Activated naive CD8-positive, alpha-beta T cell treated with anti-CD3 and anti-CD28 coated beads for 36 hours (primary cell): ENCODE measurements at regions not wholly inside any gene's neighbourhood (a gene's known extent, or its start where the extent isn't known, plus 50 kb on each side); places are given as distances from the start of the nearest gene placed in this dataset.
"Not testable (repeated sequence)": the region's sequence is repeated elsewhere in the genome, so short reads cannot be mapped to it uniquely, and the experiment has no call there.

Source experiments
- DNase-seq: peaks from one replicate; pipeline ENCODE4 v3.0.0; 2021
- H3K27ac Mint-ChIP-seq: one replicate; pipeline ENCODE4 v1.8.0; 2022; ENCODE audit warnings: mild to moderate bottlenecking, moderate library complexity, mixed read lengths
- H3K27me3 Mint-ChIP-seq: one replicate; pipeline ENCODE4 v1.8.0; 2022; ENCODE audit warnings: mild to moderate bottlenecking, mixed read lengths
- H3K36me3 Mint-ChIP-seq: one replicate; pipeline ENCODE4 v1.8.0; 2021; ENCODE audit warnings: mild to moderate bottlenecking, mixed read lengths
- H3K4me1 Mint-ChIP-seq: one replicate; pipeline ENCODE4 v1.8.0; 2021; ENCODE audit warnings: mixed read lengths
- H3K4me3 Mint-ChIP-seq: one replicate; pipeline ENCODE4 v1.8.0; 2022; ENCODE audit warnings: mild to moderate bottlenecking, moderate library complexity, mixed read lengths
- H3K9me3 Mint-ChIP-seq: one replicate; pipeline ENCODE4 v1.8.0; 2022; ENCODE audit warnings: mixed read lengths

GRCh38 chr15:77879466-77879865 is 198.0 kb downstream of the TBC1D2B start:
- H3K4me1 Mint-ChIP-seq, H3K4me3 Mint-ChIP-seq, H3K9me3 Mint-ChIP-seq, H3K36me3 Mint-ChIP-seq, DNase-seq, H3K27me3 Mint-ChIP-seq, H3K27ac Mint-ChIP-seq: not testable (repeated sequence)

GRCh38 chr15:77877869-77878577 is 199.5 kb downstream of the TBC1D2B start:
- Mint-ChIP-seq H3K4me1 (no peaks in the 10 kb centered on the region), H3K9me3 (no peaks in the 10 kb centered on the region), H3K27ac (no peak overlapping the region), H3K36me3 (no peaks in the 10 kb centered on the region), H3K27me3 (no peaks in the 10 kb centered on the region), H3K4me3 (no peak overlapping the region)
- no peak for DNase-seq

- not testable (repeated sequence) for H3K27me3 Mint-ChIP-seq, H3K36me3 Mint-ChIP-seq, H3K9me3 Mint-ChIP-seq, H3K4me1 Mint-ChIP-seq, DNase-seq, H3K27ac Mint-ChIP-seq, H3K4me3 Mint-ChIP-seq
Measured at GRCh38 chr15:77876107-77876820, 201.2 kb downstream of the TBC1D2B start.

GRCh38 chr15:77875066-77875721 is 202.3 kb downstream of the TBC1D2B start:
- not testable (repeated sequence) for H3K9me3 Mint-ChIP-seq, H3K4me3 Mint-ChIP-seq, H3K4me1 Mint-ChIP-seq, H3K36me3 Mint-ChIP-seq, H3K27me3 Mint-ChIP-seq, H3K27ac Mint-ChIP-seq
- DNase-seq, result peak; percentile 48

- no peak overlapping the region for H3K27ac Mint-ChIP-seq
- no peak overlapping the region for H3K4me3 Mint-ChIP-seq
- H3K36me3 Mint-ChIP-seq, result no peaks in the 10 kb centered on the region
- no peak for DNase-seq
- no peaks in the 10 kb centered on the region for H3K9me3 Mint-ChIP-seq
- H3K4me1 Mint-ChIP-seq, result no peaks in the 10 kb centered on the region
- no peaks in the 10 kb centered on the region for H3K27me3 Mint-ChIP-seq
Measured at GRCh38 chr15:77874063-77874462, 203.4 kb downstream of the TBC1D2B start.

- H3K4me3 Mint-ChIP-seq, H3K4me1 Mint-ChIP-seq, H3K27ac Mint-ChIP-seq, DNase-seq, H3K27me3 Mint-ChIP-seq, H3K9me3 Mint-ChIP-seq, H3K36me3 Mint-ChIP-seq: not testable (repeated sequence)
Measured at GRCh38 chr15:77872521-77873425, 204.7 kb downstream of the TBC1D2B start.

- no peaks in the 10 kb centered on the region for H3K36me3 Mint-ChIP-seq
- no peak overlapping the region for H3K27ac Mint-ChIP-seq
- H3K9me3 Mint-ChIP-seq, result no peaks in the 10 kb centered on the region
- DNase-seq, result no peak
- H3K4me3 Mint-ChIP-seq, result no peak overlapping the region
- H3K27me3 Mint-ChIP-seq, result no peaks in the 10 kb centered on the region
- H3K4me1 Mint-ChIP-seq, result no peaks in the 10 kb centered on the region
Measured at GRCh38 chr15:77871852-77872371, 205.6 kb downstream of the TBC1D2B start.

GRCh38 chr15:77870195-77871065 is 207.1 kb downstream of the TBC1D2B start:
- Mint-ChIP-seq H3K4me3 (no peak overlapping the region), H3K4me1 (no peaks in the 10 kb centered on the region), H3K9me3 (no peaks in the 10 kb centered on the region), H3K27ac (no peak overlapping the region), H3K27me3 (no peaks in the 10 kb centered on the region), H3K36me3 (no peaks in the 10 kb centered on the region)
- peak; percentile 46 for DNase-seq

- Mint-ChIP-seq H3K4me3 (no peak overlapping the region), H3K27me3 (no peaks in the 10 kb centered on the region)
- no peak for DNase-seq
Measured at GRCh38 chr15:77869021-77869895, 208.3 kb downstream of the TBC1D2B start.

GRCh38 chr15:77868048-77868629 is 209.4 kb downstream of the TBC1D2B start:
- not testable (repeated sequence) for H3K4me1 Mint-ChIP-seq, H3K27me3 Mint-ChIP-seq, H3K9me3 Mint-ChIP-seq, H3K4me3 Mint-ChIP-seq, H3K27ac Mint-ChIP-seq, H3K36me3 Mint-ChIP-seq, DNase-seq

More at GRCh38 chr15:77869021-77869895, 208.3 kb downstream of the TBC1D2B start:
- Mint-ChIP-seq H3K4me1 (no peaks in the 10 kb centered on the region), H3K9me3 (no peaks in the 10 kb centered on the region), H3K27ac (no peak overlapping the region), H3K36me3 (no peaks in the 10 kb centered on the region)

GRCh38 chr15:77867266-77868047 is 210.1 kb downstream of the TBC1D2B start:
- no peak overlapping the region for H3K4me3 Mint-ChIP-seq
- no peaks in the 10 kb centered on the region for H3K9me3 Mint-ChIP-seq
- no peaks in the 10 kb centered on the region for H3K4me1 Mint-ChIP-seq

GRCh38 chr15:77866596-77867125 is 210.8 kb downstream of the TBC1D2B start:
- Mint-ChIP-seq H3K4me1 (no peaks in the 10 kb centered on the region), H3K4me3 (no peak overlapping the region), H3K36me3 (no peaks in the 10 kb centered on the region), H3K9me3 (no peaks in the 10 kb centered on the region), H3K27me3 (no peaks in the 10 kb centered on the region), H3K27ac (no peak overlapping the region)
- no peak for DNase-seq

More at GRCh38 chr15:77867266-77868047, 210.1 kb downstream of the TBC1D2B start:
- Mint-ChIP-seq H3K36me3 (no peaks in the 10 kb centered on the region), H3K27ac (no peak overlapping the region), H3K27me3 (no peaks in the 10 kb centered on the region)
- no peak for DNase-seq
